HG03025 (cell line): ENCODE measurements at regions not wholly inside any gene's neighbourhood (a gene's known extent, or its start where the extent isn't known, plus 50 kb on each side); places are given as distances from the start of the nearest gene placed in this dataset.

Experiments used
- ATAC-seq: cut with Tn5 transposase; IDR thresholded peaks from one replicate; pipeline ENCODE4 v1.9.1; 2021; ENCODE audit warnings: mild to moderate bottlenecking, moderate library complexity; ENCODE audit not compliant: unreplicated experiment, low FRiP score

DNA sequence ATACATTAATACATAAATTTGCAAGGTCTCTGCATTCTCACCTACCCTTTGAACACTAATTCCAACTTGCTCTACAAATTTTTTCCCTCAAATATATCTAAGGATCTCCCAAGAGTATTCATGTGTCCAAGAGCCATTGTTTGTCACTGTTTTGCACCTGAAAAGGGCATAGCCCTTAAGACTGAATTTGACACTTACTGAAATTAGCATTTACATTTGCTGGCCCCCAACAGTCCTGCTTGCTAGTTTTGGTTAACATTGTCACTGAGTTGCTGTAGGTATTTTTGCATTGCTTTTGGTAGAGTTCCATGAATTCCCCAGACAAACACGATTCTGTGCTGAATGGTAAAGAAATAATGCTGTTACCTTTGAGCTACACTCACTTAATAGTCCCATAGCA, 57.3 kb downstream of the KCNA4 start:
- no peak for ATAC-seq

DNA sequence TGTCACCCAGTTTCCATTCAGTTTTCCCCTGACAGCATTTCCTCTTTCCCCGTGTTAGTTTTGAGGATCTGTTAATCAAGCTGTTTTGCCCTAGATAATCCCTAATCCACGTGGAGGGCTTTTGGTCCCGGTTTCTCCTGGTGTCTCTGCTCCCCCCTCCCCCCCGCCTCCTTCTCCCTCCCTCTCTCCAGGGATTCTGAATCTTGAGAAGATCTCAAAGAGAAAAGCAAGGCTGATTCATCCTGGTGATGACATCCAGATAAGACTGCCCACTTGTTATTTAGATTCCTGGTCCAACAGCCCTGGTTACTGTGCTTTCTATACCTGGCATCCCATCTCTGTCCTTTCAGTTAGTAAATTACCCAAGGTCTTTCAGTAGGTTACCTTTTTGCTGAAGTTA, 59.4 kb downstream of the KCNA4 start:
- no peak for ATAC-seq

- no peak for ATAC-seq
Observed at GRCh38 chr11:29956076-29956556, 60.7 kb downstream of the KCNA4 start.

GRCh38 chr11:29943347-29943746, 73.5 kb downstream of the KCNA4 start:
- ATAC-seq = no peak

DNA sequence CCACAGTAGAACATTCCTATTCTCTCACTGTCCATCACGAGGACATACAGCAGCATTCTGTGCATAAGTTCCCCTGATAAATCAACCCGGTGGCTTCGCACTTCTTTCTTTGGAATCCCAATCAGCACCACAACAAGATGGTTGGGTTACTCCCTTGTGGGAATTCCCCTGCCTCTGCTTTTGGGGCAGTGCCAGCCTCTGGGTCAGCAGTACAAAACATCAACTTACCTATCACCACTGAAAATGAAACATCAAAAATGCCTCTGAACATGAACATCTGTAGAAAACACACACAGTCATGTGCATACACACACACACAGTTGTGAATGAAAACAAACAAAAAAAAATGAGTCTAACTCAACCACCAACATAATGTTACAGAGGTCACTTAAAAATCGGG, 79.3 kb downstream of the KCNA4 start:
- ATAC-seq = no peak

GRCh38 chr11:29934115-29934638, 82.7 kb downstream of the KCNA4 start:
- no peak for ATAC-seq

DNA sequence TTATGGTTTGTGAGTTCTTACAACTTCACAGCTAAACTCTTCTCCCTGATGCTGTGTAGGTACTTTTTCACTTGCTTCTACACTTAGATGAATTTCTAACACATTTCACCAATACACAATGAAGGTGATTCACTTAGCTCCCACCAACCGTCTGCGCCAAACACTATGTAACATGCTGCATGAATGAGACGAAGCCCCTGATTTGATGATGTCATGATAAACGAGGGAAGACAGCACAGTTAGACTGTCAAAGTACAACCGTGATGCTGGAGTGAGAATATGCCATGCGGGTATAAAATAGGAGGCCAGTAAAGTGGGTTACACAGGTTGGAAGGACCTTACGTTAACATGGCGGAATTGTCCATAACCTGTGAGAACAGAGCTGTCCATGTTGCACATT, 100.8 kb downstream of the KCNA4 start:
- ATAC-seq = no peak

DNA sequence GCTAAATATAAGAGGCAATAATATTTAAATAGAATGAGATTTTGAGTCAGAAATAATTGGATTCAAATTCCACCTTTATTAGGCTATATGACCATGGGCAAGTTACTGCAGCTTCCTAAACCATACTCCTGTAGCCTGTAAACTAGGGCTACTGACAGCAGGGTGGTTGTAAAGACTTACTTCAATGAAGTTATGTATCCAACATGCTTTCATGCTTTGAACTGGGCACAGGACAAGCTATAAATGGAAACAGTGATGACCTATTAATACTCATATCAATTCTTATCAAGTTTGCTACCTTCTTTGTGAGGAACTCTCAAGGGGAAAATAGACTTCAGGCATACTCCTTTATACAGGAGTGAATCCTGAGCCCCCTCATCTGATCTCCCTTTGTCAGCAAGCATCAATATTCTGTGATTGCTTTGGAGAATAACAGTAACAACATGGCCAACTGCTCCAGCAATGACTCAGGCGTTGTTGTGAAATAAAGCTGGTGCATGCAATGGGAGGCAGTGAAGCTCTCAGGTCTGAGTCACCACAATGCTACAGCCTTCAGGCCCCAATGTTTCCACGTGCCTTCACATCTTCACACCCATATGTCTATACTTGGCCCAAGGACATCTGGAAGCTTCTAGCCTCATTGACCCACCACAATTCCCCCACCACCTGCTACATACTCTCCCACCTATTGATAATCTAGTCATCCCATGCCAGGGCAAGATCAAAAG, 102.5 kb downstream of the KCNA4 start:
- no peak for ATAC-seq

- ATAC-seq = no peak
Observed at GRCh38 chr11:29913352-29913751, 103.5 kb downstream of the KCNA4 start.

GRCh38 chr11:29900382-29900781, 116.4 kb downstream of the KCNA4 start:
- ATAC-seq = no peak

GRCh38 chr11:29879560-29879959, 137.3 kb downstream of the KCNA4 start:
- ATAC-seq = no peak

DNA sequence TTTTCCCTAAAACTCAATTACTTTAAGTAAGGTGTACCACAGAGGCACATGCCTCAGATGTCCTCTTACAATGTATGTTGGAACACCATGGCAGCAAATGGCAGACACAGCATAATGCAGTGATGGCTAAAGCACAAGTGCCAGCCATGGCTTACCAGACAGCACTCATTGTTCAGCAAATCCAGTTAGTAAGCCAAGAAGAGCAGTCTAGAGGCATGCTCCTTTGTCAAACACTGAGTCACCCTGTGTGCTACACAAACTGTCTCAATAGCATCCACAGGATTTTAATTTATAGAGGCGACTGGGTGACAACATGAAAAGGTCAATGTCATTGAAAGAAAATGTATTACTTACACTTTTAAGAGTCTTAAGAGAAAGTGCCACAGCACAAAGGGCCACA, 140.6 kb downstream of the KCNA4 start:
- ATAC-seq = no peak

GRCh38 chr11:29847219-29847618, 169.6 kb downstream of the KCNA4 start:
- ATAC-seq = no peak

- ATAC-seq = no peak
Observed at GRCh38 chr11:29844701-29845379, 172.0 kb downstream of the KCNA4 start.

DNA sequence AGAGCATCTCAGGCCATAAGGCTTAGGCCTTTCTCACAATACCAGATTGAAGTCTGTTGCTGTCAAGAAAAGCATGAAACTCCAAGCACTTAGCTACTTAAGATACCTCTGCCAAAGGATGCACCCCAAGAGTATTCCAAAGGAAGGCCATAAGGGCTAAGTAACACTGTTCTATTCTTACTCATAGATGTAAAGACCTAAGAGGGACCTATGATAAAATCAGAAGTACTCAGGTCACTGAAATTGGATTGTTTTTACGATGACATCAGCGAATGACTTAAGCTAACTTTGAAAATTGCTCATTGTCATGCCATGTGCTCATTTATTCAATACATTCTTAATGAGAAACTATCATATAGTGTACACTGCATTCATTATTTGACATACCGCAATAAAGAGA, 172.8 kb downstream of the KCNA4 start:
- no peak for ATAC-seq

GRCh38 chr11:29842061-29842460, 174.8 kb downstream of the KCNA4 start:
- no peak for ATAC-seq

GRCh38 chr11:29826878-29827277, 190.0 kb downstream of the KCNA4 start:
- ATAC-seq = no peak

GRCh38 chr11:29816359-29816758, 200.5 kb downstream of the KCNA4 start:
- ATAC-seq = no peak

- ATAC-seq = no peak
Observed at GRCh38 chr11:29809121-29809520, 207.7 kb downstream of the KCNA4 start.

GRCh38 chr11:29802522-29802921, 214.3 kb downstream of the KCNA4 start:
- ATAC-seq = no peak

DNA sequence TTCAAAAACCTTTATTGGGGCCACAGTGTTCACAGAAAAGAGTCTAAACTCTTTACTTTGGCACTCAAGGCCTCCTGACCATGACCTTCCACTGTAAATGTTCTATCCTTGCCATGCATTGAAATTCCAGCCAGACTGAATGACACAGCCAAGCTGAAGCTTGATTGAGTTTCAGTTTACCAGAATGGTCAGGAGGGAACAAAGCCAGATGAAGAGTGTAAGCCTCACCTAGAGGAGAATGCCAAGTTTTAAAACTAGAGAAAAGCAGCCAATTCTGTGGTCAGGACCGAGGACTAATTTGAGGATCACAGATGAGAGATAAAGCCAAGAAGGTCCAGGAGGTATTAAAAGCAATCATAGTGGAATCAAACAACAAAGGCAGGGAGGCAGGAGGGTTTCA, 215.3 kb downstream of the KCNA4 start:
- ATAC-seq = no peak

DNA sequence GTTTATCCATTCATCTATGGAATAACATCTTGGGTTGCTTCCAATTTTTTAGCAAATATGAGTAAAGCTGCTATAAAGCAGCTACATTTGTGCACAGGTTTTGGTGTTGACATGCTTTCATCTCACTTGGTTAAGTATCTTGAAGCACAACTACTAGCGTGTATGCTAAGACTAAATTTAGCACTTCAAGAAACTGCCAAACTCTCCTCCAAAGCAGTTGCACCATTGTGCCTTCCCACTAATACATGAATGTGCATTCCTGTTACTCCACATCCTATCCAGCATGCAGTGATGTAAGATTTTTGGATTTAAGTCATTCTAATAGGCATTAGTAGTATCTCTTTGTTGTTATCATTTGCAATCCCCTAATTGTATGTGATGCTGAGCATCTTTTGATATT, 230.7 kb downstream of the KCNA4 start:
- no peak for ATAC-seq
